T-helper 2 cell treated with Interferon-gamma antibody and Interleukin-4, amounts not matched to agents 100 ng/mL and 5 ng/mL, for 36 hours (primary cell): ENCODE measurements at regions not wholly inside any gene's neighbourhood (a gene's known extent, or its start where the extent isn't known, plus 50 kb on each side); places are given as distances from the start of the nearest gene placed in this dataset.
"Not testable (repeated sequence)": the region's sequence is repeated elsewhere in the genome, so short reads cannot be mapped to it uniquely, and the experiment has no call there.

Experiments
- intact Hi-C: fragments of 100-400 bp; cut with micrococcal nuclease; formaldehyde crosslinking; loops from one replicate; pipeline ENCODE4 v1.15.1; 2023

- intact Hi-C loops, result no loop called here
Measured at GRCh38 chr20:4471221-4471620, 215.0 kb upstream of the PRNP start.

DNA sequence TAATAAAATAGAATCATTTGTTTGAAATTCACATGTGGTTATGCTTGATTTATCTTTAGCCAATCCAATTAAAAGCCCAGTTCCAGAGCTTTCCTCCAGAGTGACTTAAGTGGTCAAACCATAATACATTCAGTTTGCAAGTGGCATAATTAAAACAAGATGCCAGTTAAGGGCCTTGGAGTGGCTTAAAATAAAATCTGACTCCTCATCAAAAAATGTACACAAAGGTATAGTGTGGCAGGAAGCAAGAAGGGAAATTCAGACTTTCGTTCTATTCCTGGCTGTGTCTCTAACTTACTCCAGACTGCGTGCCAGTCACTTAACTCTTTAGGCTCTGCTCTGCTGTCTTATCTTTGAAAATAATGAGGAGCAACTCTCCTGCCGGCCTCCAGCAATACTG is 215.9 kb upstream of the PRNP start:
- intact Hi-C loops, result no loop called here

- intact Hi-C loops, result loop anchor here (5.0 kb wide), 1 partner anchor 538 kb away; no protein-coding TSS in a partner anchor
Measured at GRCh38 chr20:4469910-4470309, 216.3 kb upstream of the PRNP start.

DNA sequence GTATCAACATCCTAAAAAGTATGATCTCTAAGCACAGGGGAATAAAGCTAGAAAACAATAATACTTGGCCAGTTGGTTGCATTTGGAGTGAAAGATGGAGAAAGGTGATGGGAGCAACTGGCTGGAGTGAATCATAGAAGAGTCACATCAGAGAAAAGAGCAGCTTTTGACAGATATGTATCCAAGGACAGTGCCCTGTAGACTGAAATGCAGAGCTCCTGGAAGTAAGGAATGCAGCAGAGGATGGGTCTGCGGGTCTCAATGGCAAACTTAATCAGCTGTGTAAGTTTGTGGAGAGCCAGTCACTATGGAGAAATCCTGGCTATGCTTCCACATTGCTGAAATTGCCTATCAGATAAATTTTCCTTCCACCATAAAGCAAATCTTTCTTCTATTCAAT is 218.1 kb upstream of the PRNP start:
- intact Hi-C loops, result loop anchor here (5.0 kb wide), 1 partner anchor 536 kb away; no protein-coding TSS in a partner anchor

- intact Hi-C loops, result loop anchor here (5.0 kb wide), 1 partner anchor 534 kb away; no protein-coding TSS in a partner anchor
Measured at GRCh38 chr20:4465855-4466545, 216.9 kb upstream of the ADRA1D start.

DNA sequence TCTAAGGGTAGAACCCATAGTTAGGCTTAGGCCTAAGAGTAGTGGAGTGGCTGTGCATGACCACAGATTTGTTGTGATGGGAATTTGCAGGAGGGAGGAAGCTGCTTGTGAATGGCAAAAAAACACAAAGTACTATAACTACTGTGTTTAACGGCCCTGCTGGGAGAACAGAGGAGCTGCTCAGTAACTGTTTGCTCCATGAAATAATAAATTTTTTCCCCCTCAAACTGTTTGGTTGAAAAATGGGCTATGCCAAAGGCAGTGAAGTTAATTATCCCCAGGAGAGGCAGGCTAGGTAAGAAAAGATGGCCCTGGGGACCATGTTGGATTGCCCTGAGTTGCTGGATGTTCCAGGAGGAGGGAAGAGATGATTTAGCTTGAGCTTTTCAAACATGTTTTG is 216.1 kb upstream of the ADRA1D start:
- intact Hi-C loops, result loop anchor here (5.0 kb wide), 1 partner anchor 533 kb away; no protein-coding TSS in a partner anchor

GRCh38 chr20:4462801-4463200 is 213.7 kb upstream of the ADRA1D start:
- intact Hi-C loops, result not testable (repeated sequence)

GRCh38 chr20:4459081-4459480 is 210.0 kb upstream of the ADRA1D start:
- intact Hi-C loops, result no loop called here

DNA sequence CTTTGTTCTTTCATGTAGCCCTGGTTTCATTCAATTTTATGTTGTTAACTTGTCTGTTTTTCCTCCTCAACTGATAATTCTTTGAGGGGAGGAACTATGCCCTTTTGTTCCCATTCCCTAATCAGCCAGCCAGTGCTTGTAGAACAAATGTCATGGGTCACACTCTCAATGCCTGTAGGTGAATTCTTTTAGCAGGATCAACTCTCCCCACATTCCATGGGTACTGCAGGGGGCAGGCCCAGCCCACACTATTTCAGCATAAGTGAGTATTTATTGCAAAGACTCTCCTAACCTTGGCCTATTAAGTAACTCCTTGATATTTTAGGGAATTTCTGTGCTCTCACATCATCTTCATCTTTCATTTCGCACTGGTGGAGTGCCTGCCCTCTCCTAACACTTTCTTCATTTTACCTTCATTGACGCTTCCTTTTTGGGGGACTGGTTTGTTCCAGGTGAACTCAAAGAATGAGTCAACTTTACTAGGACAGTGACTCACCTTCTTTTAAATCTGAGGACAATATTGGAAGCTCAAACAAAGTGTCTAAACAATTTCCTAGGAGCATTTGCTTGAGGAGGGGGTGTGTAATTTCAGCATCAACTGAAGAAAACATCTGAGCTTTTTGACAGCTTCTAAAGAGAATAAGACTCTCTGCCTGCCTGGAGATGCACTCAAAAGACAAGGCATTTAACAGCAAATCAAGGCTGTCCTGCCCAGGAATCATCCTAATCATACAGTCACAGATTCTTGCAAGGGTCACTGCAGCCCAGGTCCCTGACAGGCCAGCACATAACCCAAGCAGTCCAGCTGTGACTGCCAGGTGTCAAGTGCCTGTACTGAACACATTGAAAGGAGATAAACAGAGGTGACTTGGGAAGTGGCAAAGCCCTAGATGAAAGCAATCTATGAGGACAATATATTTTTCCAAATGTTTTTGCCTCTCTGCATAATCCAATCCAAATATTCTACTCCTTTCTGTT is 208.8 kb upstream of the ADRA1D start:
- intact Hi-C loops, result no loop called here

- intact Hi-C loops, result no loop called here
Measured at GRCh38 chr20:4455996-4456395, 206.9 kb upstream of the ADRA1D start.

- intact Hi-C loops, result no loop called here
Measured at GRCh38 chr20:4455301-4455701, 206.2 kb upstream of the ADRA1D start.

DNA sequence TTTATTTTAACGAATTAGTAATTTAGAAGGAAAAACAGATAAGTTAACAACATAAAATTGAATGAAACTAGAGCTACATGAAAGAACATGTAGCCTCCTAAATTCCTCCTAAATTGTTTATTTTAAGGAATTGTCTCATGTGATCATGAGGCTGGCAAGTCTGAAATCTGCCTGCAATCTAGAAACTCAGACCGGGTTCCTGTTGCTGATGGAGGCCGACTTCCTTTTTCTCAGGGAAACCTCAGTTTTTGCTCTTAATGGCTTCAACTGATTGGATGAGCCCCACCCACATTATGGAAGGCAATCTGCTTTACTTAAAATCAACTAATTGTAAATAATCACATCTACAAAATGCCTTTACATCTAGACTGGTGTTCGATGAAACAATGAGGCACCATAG is 205.0 kb upstream of the ADRA1D start:
- intact Hi-C loops, result no loop called here

- intact Hi-C loops, result no loop called here
Measured at GRCh38 chr20:4453359-4453758, 204.3 kb upstream of the ADRA1D start.

DNA sequence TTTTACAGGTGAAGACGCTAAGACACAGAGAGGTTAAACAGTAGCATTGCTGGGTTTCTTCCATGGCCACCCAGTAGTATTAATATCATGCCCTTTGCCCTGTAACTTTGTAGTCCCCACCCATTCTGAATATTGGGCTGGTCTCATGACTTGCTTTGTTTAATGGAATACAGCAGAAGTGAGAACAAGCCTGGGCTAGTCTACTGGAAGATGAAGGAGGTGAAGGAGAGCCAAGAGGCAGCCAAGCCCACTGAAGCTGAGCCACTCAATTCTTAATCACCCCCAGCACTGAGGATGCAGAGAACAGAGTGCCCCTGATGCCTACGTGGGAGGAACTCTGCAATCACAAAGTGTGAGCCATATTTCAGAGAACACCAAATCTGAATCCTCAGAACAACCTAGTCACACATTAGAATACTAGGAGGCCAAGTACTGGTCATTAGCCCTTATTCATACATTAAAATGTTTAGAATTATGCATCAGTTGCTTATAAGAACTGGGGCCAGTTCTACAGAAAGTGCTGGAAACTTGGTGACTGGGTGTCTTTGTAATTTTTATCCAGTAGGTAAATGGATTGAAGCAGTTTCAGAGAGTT is 202.5 kb upstream of the ADRA1D start:
- intact Hi-C loops, result no loop called here

GRCh38 chr20:4449957-4450715 is 201.0 kb upstream of the ADRA1D start:
- intact Hi-C loops, result no loop called here

DNA sequence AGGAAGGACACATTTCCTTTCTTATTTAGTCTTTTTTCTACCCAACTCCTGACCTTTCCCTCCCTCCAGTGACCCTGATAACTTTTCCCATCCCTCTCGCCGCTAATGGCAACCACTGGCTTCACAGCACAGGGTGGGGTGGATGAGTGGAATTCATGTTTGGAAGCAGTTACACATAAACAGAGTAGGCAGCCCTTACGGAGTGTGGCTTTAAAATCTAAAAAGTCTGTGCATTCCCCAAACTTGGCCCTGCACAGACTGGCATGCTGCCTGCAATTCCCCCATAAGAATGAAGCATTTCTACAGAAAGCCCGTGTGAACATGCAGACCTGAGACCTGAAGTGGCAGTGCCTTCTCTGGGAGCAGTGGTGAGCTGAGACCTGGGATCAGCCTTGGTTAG is 196.7 kb upstream of the ADRA1D start:
- intact Hi-C loops, result no loop called here

DNA sequence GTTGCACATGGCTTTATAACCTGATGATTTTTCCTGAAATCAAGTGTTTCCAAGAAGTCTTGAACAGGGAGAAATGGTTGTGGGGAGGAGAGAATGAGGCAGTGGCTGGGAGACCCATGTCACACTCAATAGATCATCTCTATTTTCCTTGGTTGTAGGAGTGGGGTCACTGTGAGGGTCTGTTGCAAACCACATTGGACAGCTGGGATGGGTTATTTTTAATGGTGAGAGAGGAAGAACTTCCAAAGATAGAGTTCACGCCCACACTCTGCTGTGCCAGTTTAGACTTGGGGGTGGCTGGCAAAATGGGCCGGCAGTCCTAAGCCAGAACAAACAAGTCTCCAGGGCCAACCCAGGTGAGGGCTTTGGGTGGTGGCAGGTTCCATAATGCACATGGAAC is 196.2 kb upstream of the ADRA1D start:
- intact Hi-C loops, result no loop called here

- intact Hi-C loops, result no loop called here
Measured at GRCh38 chr20:4444404-4444803, 195.3 kb upstream of the ADRA1D start.

GRCh38 chr20:4443016-4443415 is 193.9 kb upstream of the ADRA1D start:
- intact Hi-C loops, result no loop called here

DNA sequence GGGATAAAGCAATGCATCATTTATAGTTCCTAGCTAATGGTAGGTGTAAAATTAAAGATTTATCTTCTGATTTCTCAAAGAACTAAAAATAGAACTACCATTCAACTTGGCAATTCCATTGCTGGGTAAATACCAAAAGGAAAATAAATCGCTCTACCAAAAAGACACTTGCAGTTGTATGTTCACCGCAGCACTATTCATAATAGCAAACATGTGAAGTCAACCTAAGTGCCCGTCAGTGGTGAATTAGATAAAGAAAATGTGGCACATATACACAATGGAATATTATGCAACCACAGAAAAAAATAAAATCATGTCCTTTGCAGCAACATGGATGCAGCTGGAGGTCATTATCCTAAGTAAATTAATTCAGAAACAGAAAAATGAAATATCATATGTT is 192.8 kb upstream of the ADRA1D start:
- intact Hi-C loops, result no loop called here

GRCh38 chr20:4441191-4441590 is 192.1 kb upstream of the ADRA1D start:
- intact Hi-C loops, result no loop called here
